ENCODE measurements at regions not wholly inside any gene's neighbourhood (a gene's known extent, or its start where the extent isn't known, plus 50 kb on each side); places are given as distances from the start of the nearest gene placed in this dataset.

DNA sequence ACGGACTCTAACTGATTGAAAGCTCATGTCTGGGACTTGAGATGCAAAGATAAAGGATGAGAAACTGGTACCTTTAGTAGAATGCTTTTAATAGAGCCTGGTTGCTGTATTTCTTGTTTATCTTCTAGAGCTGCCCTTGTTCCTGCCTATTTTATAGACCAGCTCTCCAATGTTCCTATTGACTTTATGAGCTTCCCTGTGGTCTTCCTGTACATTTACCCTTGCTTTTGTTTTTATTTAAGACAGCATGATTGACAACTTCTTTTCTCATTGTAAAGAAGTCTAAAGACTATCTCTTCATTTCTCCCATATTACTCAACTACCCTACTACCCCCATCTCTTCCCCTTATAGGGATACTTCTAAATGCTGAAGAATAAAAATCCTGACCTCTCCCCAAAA, 174.7 kb downstream of the UGT8 start:
- TF ChIP-seq, protein P1, sequence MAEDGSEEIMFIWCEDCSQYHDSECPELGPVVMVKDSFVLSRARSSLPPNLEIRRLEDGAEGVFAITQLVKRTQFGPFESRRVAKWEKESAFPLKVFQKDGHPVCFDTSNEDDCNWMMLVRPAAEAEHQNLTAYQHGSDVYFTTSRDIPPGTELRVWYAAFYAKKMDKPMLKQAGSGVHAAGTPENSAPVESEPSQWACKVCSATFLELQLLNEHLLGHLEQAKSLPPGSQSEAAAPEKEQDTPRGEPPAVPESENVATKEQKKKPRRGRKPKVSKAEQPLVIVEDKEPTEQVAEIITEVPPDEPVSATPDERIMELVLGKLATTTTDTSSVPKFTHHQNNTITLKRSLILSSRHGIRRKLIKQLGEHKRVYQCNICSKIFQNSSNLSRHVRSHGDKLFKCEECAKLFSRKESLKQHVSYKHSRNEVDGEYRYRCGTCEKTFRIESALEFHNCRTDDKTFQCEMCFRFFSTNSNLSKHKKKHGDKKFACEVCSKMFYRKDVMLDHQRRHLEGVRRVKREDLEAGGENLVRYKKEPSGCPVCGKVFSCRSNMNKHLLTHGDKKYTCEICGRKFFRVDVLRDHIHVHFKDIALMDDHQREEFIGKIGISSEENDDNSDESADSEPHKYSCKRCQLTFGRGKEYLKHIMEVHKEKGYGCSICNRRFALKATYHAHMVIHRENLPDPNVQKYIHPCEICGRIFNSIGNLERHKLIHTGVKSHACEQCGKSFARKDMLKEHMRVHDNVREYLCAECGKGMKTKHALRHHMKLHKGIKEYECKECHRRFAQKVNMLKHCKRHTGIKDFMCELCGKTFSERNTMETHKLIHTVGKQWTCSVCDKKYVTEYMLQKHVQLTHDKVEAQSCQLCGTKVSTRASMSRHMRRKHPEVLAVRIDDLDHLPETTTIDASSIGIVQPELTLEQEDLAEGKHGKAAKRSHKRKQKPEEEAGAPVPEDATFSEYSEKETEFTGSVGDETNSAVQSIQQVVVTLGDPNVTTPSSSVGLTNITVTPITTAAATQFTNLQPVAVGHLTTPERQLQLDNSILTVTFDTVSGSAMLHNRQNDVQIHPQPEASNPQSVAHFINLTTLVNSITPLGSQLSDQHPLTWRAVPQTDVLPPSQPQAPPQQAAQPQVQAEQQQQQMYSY (CRISPR knock-in tag; IDR thresholded peaks at IDR 0.05) = no peak
- TF ChIP-seq POLR2A (IDR thresholded peaks at IDR 0.05; ENCODE audit: low read depth, low read length) (no peak), RAD21 (IDR thresholded peaks at IDR 0.05; ENCODE audit: insufficient read depth, low read depth, low read length) (no peak)
- TF ChIP-seq, protein P2, sequence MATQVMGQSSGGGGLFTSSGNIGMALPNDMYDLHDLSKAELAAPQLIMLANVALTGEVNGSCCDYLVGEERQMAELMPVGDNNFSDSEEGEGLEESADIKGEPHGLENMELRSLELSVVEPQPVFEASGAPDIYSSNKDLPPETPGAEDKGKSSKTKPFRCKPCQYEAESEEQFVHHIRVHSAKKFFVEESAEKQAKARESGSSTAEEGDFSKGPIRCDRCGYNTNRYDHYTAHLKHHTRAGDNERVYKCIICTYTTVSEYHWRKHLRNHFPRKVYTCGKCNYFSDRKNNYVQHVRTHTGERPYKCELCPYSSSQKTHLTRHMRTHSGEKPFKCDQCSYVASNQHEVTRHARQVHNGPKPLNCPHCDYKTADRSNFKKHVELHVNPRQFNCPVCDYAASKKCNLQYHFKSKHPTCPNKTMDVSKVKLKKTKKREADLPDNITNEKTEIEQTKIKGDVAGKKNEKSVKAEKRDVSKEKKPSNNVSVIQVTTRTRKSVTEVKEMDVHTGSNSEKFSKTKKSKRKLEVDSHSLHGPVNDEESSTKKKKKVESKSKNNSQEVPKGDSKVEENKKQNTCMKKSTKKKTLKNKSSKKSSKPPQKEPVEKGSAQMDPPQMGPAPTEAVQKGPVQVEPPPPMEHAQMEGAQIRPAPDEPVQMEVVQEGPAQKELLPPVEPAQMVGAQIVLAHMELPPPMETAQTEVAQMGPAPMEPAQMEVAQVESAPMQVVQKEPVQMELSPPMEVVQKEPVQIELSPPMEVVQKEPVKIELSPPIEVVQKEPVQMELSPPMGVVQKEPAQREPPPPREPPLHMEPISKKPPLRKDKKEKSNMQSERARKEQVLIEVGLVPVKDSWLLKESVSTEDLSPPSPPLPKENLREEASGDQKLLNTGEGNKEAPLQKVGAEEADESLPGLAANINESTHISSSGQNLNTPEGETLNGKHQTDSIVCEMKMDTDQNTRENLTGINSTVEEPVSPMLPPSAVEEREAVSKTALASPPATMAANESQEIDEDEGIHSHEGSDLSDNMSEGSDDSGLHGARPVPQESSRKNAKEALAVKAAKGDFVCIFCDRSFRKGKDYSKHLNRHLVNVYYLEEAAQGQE (IDR thresholded peaks at IDR 0.05; ENCODE audit: low read depth, low read length) = no peak
- TF ChIP-seq, protein P3, sequence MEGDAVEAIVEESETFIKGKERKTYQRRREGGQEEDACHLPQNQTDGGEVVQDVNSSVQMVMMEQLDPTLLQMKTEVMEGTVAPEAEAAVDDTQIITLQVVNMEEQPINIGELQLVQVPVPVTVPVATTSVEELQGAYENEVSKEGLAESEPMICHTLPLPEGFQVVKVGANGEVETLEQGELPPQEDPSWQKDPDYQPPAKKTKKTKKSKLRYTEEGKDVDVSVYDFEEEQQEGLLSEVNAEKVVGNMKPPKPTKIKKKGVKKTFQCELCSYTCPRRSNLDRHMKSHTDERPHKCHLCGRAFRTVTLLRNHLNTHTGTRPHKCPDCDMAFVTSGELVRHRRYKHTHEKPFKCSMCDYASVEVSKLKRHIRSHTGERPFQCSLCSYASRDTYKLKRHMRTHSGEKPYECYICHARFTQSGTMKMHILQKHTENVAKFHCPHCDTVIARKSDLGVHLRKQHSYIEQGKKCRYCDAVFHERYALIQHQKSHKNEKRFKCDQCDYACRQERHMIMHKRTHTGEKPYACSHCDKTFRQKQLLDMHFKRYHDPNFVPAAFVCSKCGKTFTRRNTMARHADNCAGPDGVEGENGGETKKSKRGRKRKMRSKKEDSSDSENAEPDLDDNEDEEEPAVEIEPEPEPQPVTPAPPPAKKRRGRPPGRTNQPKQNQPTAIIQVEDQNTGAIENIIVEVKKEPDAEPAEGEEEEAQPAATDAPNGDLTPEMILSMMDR (IDR thresholded peaks at IDR 0.05 in 2 of 3, conservative IDR thresholded peaks at IDR 0.05 in 1 of 3; ENCODE audit: control insufficient read depth in 2 of 3, extremely low read depth in 1 of 3, insufficient read depth in 1 of 3, low read depth in 3 of 3, low read length in 3 of 3) = no peak
- TF ChIP-seq, protein P4, sequence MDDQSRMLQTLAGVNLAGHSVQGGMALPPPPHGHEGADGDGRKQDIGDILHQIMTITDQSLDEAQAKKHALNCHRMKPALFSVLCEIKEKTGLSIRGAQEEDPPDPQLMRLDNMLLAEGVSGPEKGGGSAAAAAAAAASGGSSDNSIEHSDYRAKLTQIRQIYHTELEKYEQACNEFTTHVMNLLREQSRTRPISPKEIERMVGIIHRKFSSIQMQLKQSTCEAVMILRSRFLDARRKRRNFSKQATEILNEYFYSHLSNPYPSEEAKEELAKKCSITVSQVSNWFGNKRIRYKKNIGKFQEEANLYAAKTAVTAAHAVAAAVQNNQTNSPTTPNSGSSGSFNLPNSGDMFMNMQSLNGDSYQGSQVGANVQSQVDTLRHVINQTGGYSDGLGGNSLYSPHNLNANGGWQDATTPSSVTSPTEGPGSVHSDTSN (IDR thresholded peaks at IDR 0.05; ENCODE audit: insufficient replicate concordance, low read depth, low read length) = no peak

Data from GM12878 (cell line).